Right atrium auricular region (tissue), 2 donors: ENCODE measurements at regions not wholly inside any gene's neighbourhood (a gene's known extent, or its start where the extent isn't known, plus 50 kb on each side); places are given as distances from the start of the nearest gene placed in this dataset.

Experiments
- DNase-seq: peaks from one replicate; pipeline ENCODE4 v3.0.0-alpha.2; 2019; ENCODE audit warnings: low spot score
- H3K27ac ChIP-seq, 2 donors: fragments of 200-600 bp; sonication (generic); 1 replicate in 1 of 2; 2 replicates in 1 of 2; pipeline ENCODE4 v1.5.1; 2016 to 2019
- H3K27me3 ChIP-seq, 2 donors: fragments of 200-600 bp; sonication (generic); one replicate each; pipeline versions ENCODE4 v1.5.1 to v1.6.0; 2017 to 2019
- H3K36me3 ChIP-seq: fragments of 200-600 bp; sonication (generic); one replicate; pipeline ENCODE4 v1.5.1; 2016
- H3K4me1 ChIP-seq, 2 donors: fragments of 200-600 bp; sonication (generic); one replicate each; pipeline versions ENCODE4 v1.5.1 to v1.6.0; 2017 to 2019
- H3K4me3 ChIP-seq, 2 donors: fragments of 200-600 bp; sonication (generic); 1 replicate in 1 of 2; 2 replicates in 1 of 2; pipeline ENCODE4 v1.5.1; 2017 to 2019; ENCODE audit warnings: mild to moderate bottlenecking in 1 of 2, moderate library complexity in 1 of 2
- H3K9me3 ChIP-seq, 2 donors: fragments of 200-600 bp; sonication (generic); one replicate each; pipeline ENCODE4 v1.5.1; 2019
- CTCF ChIP-seq, 2 donors: fragments of 200-600 bp; sonication (generic); IDR thresholded peaks; one replicate each; pipeline ENCODE4 v1.5.1; 2019; ENCODE audit warnings: antibody characterized with exemption in 2 of 2

GRCh38 chr4:33626221-33626620 lies 2618.1 kb downstream of the ARAP2 start:
- H3K36me3 ChIP-seq = no peaks in the 10 kb centered on the region
- DNase-seq = no peak
- no peaks in the 10 kb centered on the region for H3K27me3 ChIP-seq
- no peaks in the 10 kb centered on the region for H3K9me3 ChIP-seq
- no peak overlapping the region for H3K27ac ChIP-seq
- TF ChIP-seq CTCF (IDR thresholded peaks at IDR 0.05) = no peak
- H3K4me3 ChIP-seq = no peak overlapping the region
- no peaks in the 10 kb centered on the region for H3K4me1 ChIP-seq

- Histone ChIP-seq H3K27me3 (no peaks in the 10 kb centered on the region), H3K27ac (no peak overlapping the region), H3K36me3 (no peaks in the 10 kb centered on the region), H3K4me1 (no peaks in the 10 kb centered on the region), H3K4me3 (no peak overlapping the region), H3K9me3 (no peaks in the 10 kb centered on the region)
- no peak for TF ChIP-seq CTCF (IDR thresholded peaks at IDR 0.05)
- DNase-seq = no peak
Measured at GRCh38 chr4:33628296-33628695, 2616.0 kb downstream of the ARAP2 start.

GRCh38 chr4:33649015-33649414 lies 2595.3 kb downstream of the ARAP2 start:
- Histone ChIP-seq H3K27me3 (no peaks in the 10 kb centered on the region), H3K4me3 (no peak overlapping the region), H3K9me3 (no peaks in the 10 kb centered on the region), H3K36me3 (no peaks in the 10 kb centered on the region), H3K27ac (no peak overlapping the region), H3K4me1 (no peaks in the 10 kb centered on the region)
- no peak for DNase-seq
- no peak for TF ChIP-seq CTCF (IDR thresholded peaks at IDR 0.05)

GRCh38 chr4:33649471-33649870 lies 2594.8 kb downstream of the ARAP2 start:
- H3K36me3 ChIP-seq = no peaks in the 10 kb centered on the region
- no peak overlapping the region for H3K27ac ChIP-seq
- H3K4me3 ChIP-seq = no peak overlapping the region
- H3K27me3 ChIP-seq = no peaks in the 10 kb centered on the region
- TF ChIP-seq CTCF (IDR thresholded peaks at IDR 0.05) = no peak
- DNase-seq = no peak
- H3K4me1 ChIP-seq = no peaks in the 10 kb centered on the region
- no peaks in the 10 kb centered on the region for H3K9me3 ChIP-seq

- Histone ChIP-seq H3K9me3 (no peaks in the 10 kb centered on the region), H3K4me3 (no peak overlapping the region), H3K4me1 (no peaks in the 10 kb centered on the region), H3K27me3 (no peaks in the 10 kb centered on the region), H3K27ac (no peak overlapping the region), H3K36me3 (no peaks in the 10 kb centered on the region)
- TF ChIP-seq CTCF (IDR thresholded peaks at IDR 0.05) = no peak
- DNase-seq = no peak
Measured at GRCh38 chr4:33650036-33650435, 2594.3 kb downstream of the ARAP2 start.

GRCh38 chr4:33658971-33659370 lies 2585.3 kb downstream of the ARAP2 start:
- Histone ChIP-seq H3K9me3 (no peaks in the 10 kb centered on the region), H3K27me3 (no peaks in the 10 kb centered on the region), H3K27ac (no peak overlapping the region), H3K4me3 (no peak overlapping the region), H3K36me3 (no peaks in the 10 kb centered on the region), H3K4me1 (no peaks in the 10 kb centered on the region)
- TF ChIP-seq CTCF (IDR thresholded peaks at IDR 0.05) = no peak
- DNase-seq = no peak
